ENCODE measurements at regions not wholly inside any gene's neighbourhood (a gene's known extent, or its start where the extent isn't known, plus 50 kb on each side); places are given as distances from the start of the nearest gene placed in this dataset.

GRCh38 chr9:7961076-7961475, 161.5 kb upstream of the DMAC1 start:
- H3K9me3 Mint-ChIP-seq, result no peaks in the 10 kb centered on the region
- Histone ChIP-seq H3K27me3 (ENCODE audit: control insufficient read depth, insufficient read depth, low read length, poor library complexity, severe bottlenecking) (no peaks in the 10 kb centered on the region), H3K36me3 (ENCODE audit: control insufficient read depth, insufficient read depth, low read length) (no peaks in the 10 kb centered on the region), H3K4me3 (ENCODE audit: low read length) (no peak overlapping the region), H3K9ac (ENCODE audit: extremely low read depth, low read length, poor library complexity, severe bottlenecking) (no peak overlapping the region), H3K4me1 (ENCODE audit: control insufficient read depth, insufficient read depth, low read length) (peaks cover 18% of the 10 kb centered on the region), H3K27ac (ENCODE audit: low read depth, low read length) (peak overlapping the region; percentile 92), H3K9me3 (ENCODE audit: control insufficient read depth, low read length) (no peaks in the 10 kb centered on the region)
- H3K27me3 Mint-ChIP-seq (ENCODE audit: insufficient read depth), result no peaks in the 10 kb centered on the region
- peaks cover 16% of the 10 kb centered on the region for H3K4me1 Mint-ChIP-seq
- no peak overlapping the region for H3K4me3 Mint-ChIP-seq
- TF ChIP-seq CTCF (conservative IDR thresholded peaks at IDR 0.05), result no peak
- WGBS, 2 experiments (ENCODE audit: insufficient coverage in 1 of 2, insufficient read length in 1 of 2), result 87% methylated on average over 2 of the region's 3 CpGs; no CpG with 5 or more reads in 1 of the 2 experiments
- H3K36me3 Mint-ChIP-seq (ENCODE audit: low read depth), result no peaks in the 10 kb centered on the region
- peak overlapping the region; percentile 22 for H3K27ac Mint-ChIP-seq
- DNase-seq, result no peak

GRCh38 chr9:7960320-7961050, 160.9 kb upstream of the DMAC1 start:
- no peak for DNase-seq
- no peak for TF ChIP-seq CTCF (conservative IDR thresholded peaks at IDR 0.05)
- Mint-ChIP-seq H3K27me3 (ENCODE audit: insufficient read depth) (no peaks in the 10 kb centered on the region), H3K27ac (no peak overlapping the region), H3K4me1 (peaks cover 16% of the 10 kb centered on the region), H3K36me3 (ENCODE audit: low read depth) (no peaks in the 10 kb centered on the region), H3K4me3 (no peak overlapping the region), H3K9me3 (no peaks in the 10 kb centered on the region)
- Histone ChIP-seq H3K36me3 (ENCODE audit: control insufficient read depth, insufficient read depth, low read length) (no peaks in the 10 kb centered on the region), H3K4me1 (ENCODE audit: control insufficient read depth, insufficient read depth, low read length) (peaks cover 18% of the 10 kb centered on the region), H3K9me3 (ENCODE audit: control insufficient read depth, low read length) (no peaks in the 10 kb centered on the region), H3K27me3 (ENCODE audit: control insufficient read depth, insufficient read depth, low read length, poor library complexity, severe bottlenecking) (no peaks in the 10 kb centered on the region), H3K9ac (ENCODE audit: extremely low read depth, low read length, poor library complexity, severe bottlenecking) (no peak overlapping the region), H3K27ac (ENCODE audit: low read depth, low read length) (peak overlapping the region; percentile 92), H3K4me3 (ENCODE audit: low read length) (no peak overlapping the region)
- WGBS, 2 experiments (ENCODE audit: insufficient coverage in 1 of 2, insufficient read length in 1 of 2), result 80 to 83% methylated on average over 1 to 4 of the region's 4 CpGs

GRCh38 chr9:7957803-7958202, 158.2 kb upstream of the DMAC1 start:
- Mint-ChIP-seq H3K27ac (no peak overlapping the region), H3K36me3 (ENCODE audit: low read depth) (no peaks in the 10 kb centered on the region), H3K9me3 (no peaks in the 10 kb centered on the region), H3K4me3 (no peak overlapping the region), H3K27me3 (ENCODE audit: insufficient read depth) (no peaks in the 10 kb centered on the region), H3K4me1 (peaks cover 18% of the 10 kb centered on the region)
- WGBS, 2 experiments (ENCODE audit: insufficient coverage in 1 of 2, insufficient read length in 1 of 2), result 86 to 94% methylated on average over 2 of the region's 2 CpGs
- Histone ChIP-seq H3K4me3 (ENCODE audit: low read length) (no peak overlapping the region), H3K27me3 (ENCODE audit: control insufficient read depth, insufficient read depth, low read length, poor library complexity, severe bottlenecking) (no peaks in the 10 kb centered on the region), H3K9ac (ENCODE audit: extremely low read depth, low read length, poor library complexity, severe bottlenecking) (no peak overlapping the region), H3K36me3 (ENCODE audit: control insufficient read depth, insufficient read depth, low read length) (no peaks in the 10 kb centered on the region), H3K9me3 (ENCODE audit: control insufficient read depth, low read length) (no peaks in the 10 kb centered on the region), H3K4me1 (ENCODE audit: control insufficient read depth, insufficient read depth, low read length) (peaks cover 18% of the 10 kb centered on the region), H3K27ac (ENCODE audit: low read depth, low read length) (no peak overlapping the region)
- DNase-seq, result no peak
- no peak for TF ChIP-seq CTCF (conservative IDR thresholded peaks at IDR 0.05)
